Body of pancreas (tissue), 4 donors: ENCODE measurements at regions not wholly inside any gene's neighbourhood (a gene's known extent, or its start where the extent isn't known, plus 50 kb on each side); places are given as distances from the start of the nearest gene placed in this dataset.
"Not testable (repeated sequence)": the region's sequence is repeated elsewhere in the genome, so short reads cannot be mapped to it uniquely, and the experiment has no call there.

Source experiments
- ATAC-seq: fragments of 150-250 bp; one replicate; pipeline ENCODE4 v1.9.1; 2016
- DNase-seq, 4 donors: peaks; one replicate each; pipeline ENCODE4 v3.0.0-alpha.2; 2019
- H3K27ac ChIP-seq, 4 donors: fragments of 200-600 bp; sonication (generic); 1 replicate in 3 of 4; 2 replicates in 1 of 4; pipeline versions ENCODE4 v1.5.1 to v1.6.1; 2016 to 2019; ENCODE audit warnings: mild to moderate bottlenecking in 1 of 4, mixed read lengths in 1 of 4, moderate library complexity in 1 of 4
- H3K27me3 ChIP-seq, 2 donors: fragments of 200-600 bp; sonication (generic); one replicate each; pipeline ENCODE4 v1.6.0; 2016; ENCODE audit warnings: mild to moderate bottlenecking in 1 of 2
- H3K36me3 ChIP-seq, 2 donors: fragments of 200-600 bp; sonication (generic); replicated peaks in 1 of 2; 2 replicates each; pipeline ENCODE4 v1.5.1; 2016; ENCODE audit warnings: low read depth in 2 of 2; ENCODE audit not compliant: insufficient read depth in 1 of 2
- H3K4me1 ChIP-seq: fragments of 200-600 bp; sonication (generic); one replicate; pipeline ENCODE4 v1.6.0; 2016
- H3K4me3 ChIP-seq, 2 donors: fragments of 200-600 bp; sonication (generic); 1 replicate in 1 of 2; 2 replicates in 1 of 2; pipeline ENCODE4 v1.5.1; 2016 to 2019
- H3K9me3 ChIP-seq, 3 donors: fragments of 200-600 bp; sonication (generic); 1 replicate in 2 of 3; 2 replicates in 1 of 3; pipeline ENCODE4 v1.5.1; 2016
- POLR2A ChIP-seq, 3 donors: fragments of 450-650 bp; IDR thresholded peaks; one replicate each; pipeline ENCODE4 v1.6.1; 2016; ENCODE audit warnings: antibody characterized with exemption in 3 of 3, mild to moderate bottlenecking in 2 of 3
- WGBS, 2 donors: methylation state at CpG; one replicate each; pipeline ENCODE4 v1.1.5; 2017; 5-methylcytosine and 5-hydroxymethylcytosine counted together
- intact Hi-C: fragments of 100-400 bp; cut with DNase I; formaldehyde crosslinking; loops from one replicate; pipeline ENCODE4 v1.15.1; 2023
- TF ChIP-seq, protein P1 (sequence below), 7 experiments: fragments of 450-650 bp in 4 of 7; fragments of 200-600 bp in 3 of 7; sonication (generic) in 3 of 7; IDR thresholded peaks; one replicate each; pipeline ENCODE4 v1.5.1; 2016 to 2019; ENCODE audit warnings: antibody characterized with exemption in 7 of 7

DNA sequence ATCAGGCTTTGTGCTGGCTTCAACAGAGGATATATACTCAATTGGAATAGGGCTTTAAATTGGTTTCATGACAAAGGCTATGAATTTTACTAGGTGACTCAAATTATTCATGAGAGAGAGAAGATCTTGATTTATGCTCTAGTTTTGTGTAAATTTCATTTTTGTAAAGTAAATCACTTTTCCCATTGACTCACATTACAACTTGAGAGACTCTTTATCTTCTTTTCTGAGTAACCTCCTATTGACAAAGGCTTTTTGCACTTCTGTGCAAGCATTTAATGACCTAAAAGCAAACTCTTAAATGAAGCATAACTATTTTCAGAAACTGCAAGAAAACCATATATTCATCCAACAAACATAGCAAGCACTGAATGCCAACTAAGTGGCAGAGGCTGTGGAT is 98.5 kb upstream of the RHOBTB1 start:
- no peaks in the 10 kb centered on the region for H3K9me3 ChIP-seq
- no peaks in the 10 kb centered on the region for H3K4me1 ChIP-seq
- no peak overlapping the region for H3K4me3 ChIP-seq
- intact Hi-C loops, result no loop called here
- DNase-seq (no peak), ATAC-seq (no peak)
- H3K27ac ChIP-seq, result no peak overlapping the region
- no peak for TF ChIP-seq POLR2A (IDR thresholded peaks at IDR 0.05)
- TF ChIP-seq, protein P1, sequence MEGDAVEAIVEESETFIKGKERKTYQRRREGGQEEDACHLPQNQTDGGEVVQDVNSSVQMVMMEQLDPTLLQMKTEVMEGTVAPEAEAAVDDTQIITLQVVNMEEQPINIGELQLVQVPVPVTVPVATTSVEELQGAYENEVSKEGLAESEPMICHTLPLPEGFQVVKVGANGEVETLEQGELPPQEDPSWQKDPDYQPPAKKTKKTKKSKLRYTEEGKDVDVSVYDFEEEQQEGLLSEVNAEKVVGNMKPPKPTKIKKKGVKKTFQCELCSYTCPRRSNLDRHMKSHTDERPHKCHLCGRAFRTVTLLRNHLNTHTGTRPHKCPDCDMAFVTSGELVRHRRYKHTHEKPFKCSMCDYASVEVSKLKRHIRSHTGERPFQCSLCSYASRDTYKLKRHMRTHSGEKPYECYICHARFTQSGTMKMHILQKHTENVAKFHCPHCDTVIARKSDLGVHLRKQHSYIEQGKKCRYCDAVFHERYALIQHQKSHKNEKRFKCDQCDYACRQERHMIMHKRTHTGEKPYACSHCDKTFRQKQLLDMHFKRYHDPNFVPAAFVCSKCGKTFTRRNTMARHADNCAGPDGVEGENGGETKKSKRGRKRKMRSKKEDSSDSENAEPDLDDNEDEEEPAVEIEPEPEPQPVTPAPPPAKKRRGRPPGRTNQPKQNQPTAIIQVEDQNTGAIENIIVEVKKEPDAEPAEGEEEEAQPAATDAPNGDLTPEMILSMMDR (IDR thresholded peaks at IDR 0.05), result no peak
- no peaks in the 10 kb centered on the region for H3K36me3 ChIP-seq
- H3K27me3 ChIP-seq, result no peaks in the 10 kb centered on the region

DNA sequence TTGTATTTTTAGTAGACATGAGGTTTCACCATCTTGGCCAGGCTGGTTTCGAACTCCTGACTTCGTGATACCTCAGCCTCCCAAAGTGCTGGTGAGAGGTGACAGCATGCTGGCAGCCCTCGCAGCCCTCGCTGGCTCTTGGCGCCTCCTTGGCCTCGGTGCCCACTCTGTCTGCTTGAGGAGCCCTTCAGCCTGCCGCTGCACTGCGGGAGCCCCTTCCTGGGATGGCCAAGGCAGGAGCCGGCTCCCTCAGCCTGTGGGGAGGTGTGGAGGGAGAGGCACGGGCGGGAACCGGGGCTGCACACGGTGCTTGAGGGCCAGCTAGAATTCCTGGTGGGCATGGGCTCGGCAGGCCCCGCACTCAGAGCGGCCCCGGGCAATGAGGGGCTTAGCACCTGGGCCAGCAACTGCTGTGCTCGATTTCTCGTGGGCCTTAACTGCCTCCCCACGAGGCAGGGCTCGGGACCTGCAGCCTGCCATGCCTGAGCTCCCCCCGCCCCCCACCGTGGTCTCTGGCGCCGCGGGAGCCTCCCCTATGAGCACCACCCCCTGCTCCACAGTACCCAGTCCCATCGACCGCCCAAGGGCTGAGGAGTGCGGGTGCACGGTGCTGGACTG is 96.5 kb upstream of the RHOBTB1 start:
- Histone ChIP-seq H3K36me3 (no peaks in the 10 kb centered on the region), H3K4me1 (no peaks in the 10 kb centered on the region), H3K9me3 (no peaks in the 10 kb centered on the region), H3K27me3 (no peaks in the 10 kb centered on the region), H3K27ac (no peak overlapping the region), H3K4me3 (no peak overlapping the region)
- intact Hi-C loops, result no loop called here
- ATAC-seq (no peak), DNase-seq (no peak)
- no peak for TF ChIP-seq POLR2A (IDR thresholded peaks at IDR 0.05)
- TF ChIP-seq, protein P1 (IDR thresholded peaks at IDR 0.05), result no peak
- WGBS, 2 donors, result 94 to 97% methylated on average over 10 to 30 of the region's 30 CpGs

DNA sequence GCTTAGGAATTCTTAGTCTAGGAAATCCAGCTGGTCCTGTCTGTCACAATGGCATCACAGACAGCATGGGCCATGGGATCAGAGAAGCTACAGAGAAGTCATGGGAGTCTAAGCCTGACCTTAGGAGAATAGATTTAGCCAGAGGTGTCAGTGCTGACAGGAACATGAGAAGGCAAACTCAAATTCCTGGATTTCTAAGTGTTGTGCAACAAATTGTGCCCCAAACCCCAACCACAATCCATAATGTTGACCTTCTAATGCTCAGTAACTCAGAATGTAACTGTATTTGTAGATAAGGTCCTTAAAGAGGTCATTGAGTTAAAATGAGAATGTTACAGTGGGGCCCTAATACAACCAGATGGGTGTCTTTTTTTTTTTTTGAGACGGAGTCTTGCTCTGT is 95.9 kb upstream of the RHOBTB1 start:
- H3K9me3 ChIP-seq, result no peaks in the 10 kb centered on the region
- no peaks in the 10 kb centered on the region for H3K27me3 ChIP-seq
- WGBS, 2 donors, result 80 to 95% methylated on average over 1 of the region's 1 CpG

DNA sequence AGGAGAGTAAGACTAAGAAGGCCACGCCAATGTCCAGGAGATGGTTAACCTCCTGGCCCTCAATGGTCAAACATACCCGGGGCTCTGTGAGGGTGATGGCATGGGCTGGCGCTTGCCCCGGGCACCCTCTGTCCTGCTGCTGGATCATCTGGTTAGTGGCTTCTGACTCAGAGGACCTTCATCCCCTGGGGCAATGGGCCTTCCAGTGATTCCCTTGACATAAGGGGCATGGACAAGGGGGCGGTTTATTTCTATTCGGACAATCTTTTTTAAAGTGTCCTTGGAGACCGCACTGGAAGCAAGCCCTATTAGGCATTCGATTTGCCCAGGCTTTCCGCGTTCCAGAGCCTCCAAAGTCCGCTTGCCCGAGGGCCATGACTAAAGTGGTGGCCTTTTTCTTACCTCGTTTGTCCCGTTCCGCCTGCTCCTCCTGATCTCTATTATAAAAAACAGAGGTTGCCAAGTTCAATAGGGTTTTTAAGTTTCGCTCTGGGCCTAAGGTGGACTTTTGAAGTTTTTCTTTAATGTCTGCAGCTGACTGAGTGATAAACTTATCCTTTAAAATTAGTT is 93.4 kb upstream of the RHOBTB1 start:
- not testable (repeated sequence) for ATAC-seq

More for the DNA sequence above, 95.9 kb upstream of the RHOBTB1 start:
- no peaks in the 10 kb centered on the region for H3K4me1 ChIP-seq
- TF ChIP-seq POLR2A (IDR thresholded peaks at IDR 0.05), result no peak
- TF ChIP-seq, protein P1 (IDR thresholded peaks at IDR 0.05), result no peak
- intact Hi-C loops, result no loop called here
- DNase-seq (no peak), ATAC-seq (no peak)
- H3K27ac ChIP-seq, result no peak overlapping the region
- no peak overlapping the region for H3K4me3 ChIP-seq
- no peaks in the 10 kb centered on the region for H3K36me3 ChIP-seq

DNA sequence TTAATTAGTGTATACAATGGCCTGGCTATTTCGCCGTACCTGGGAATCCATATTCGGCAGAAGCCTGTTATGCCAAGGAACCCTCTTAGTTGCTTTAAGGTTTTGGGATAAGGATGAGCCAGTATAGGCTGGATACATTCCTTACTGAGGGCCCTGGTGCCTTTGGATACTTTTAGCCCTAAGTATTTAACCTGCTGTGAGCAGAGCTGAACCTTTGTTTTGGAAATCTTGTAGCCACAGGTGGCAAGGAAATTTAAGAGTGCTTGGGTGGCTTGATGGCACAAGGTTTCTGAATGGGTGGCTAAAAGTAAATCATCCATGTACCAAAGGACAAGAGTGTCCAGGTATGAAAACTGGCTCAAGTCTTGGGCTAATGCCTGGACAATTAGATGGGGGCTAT is 92.2 kb upstream of the RHOBTB1 start:
- H3K4me1 ChIP-seq, DNase-seq, H3K4me3 ChIP-seq, H3K36me3 ChIP-seq, intact Hi-C loops, H3K27me3 ChIP-seq, ATAC-seq, H3K9me3 ChIP-seq, H3K27ac ChIP-seq: not testable (repeated sequence)
- 97% methylated on average over 3 of the region's 3 CpGs for WGBS, 2 donors

More for the DNA sequence above, 93.4 kb upstream of the RHOBTB1 start:
- H3K27ac ChIP-seq, H3K4me3 ChIP-seq, H3K27me3 ChIP-seq, DNase-seq, intact Hi-C loops, H3K36me3 ChIP-seq, H3K4me1 ChIP-seq, H3K9me3 ChIP-seq: not testable (repeated sequence)
- 88 to 90% methylated on average over 12 to 15 of the region's 16 CpGs for WGBS, 2 donors

DNA sequence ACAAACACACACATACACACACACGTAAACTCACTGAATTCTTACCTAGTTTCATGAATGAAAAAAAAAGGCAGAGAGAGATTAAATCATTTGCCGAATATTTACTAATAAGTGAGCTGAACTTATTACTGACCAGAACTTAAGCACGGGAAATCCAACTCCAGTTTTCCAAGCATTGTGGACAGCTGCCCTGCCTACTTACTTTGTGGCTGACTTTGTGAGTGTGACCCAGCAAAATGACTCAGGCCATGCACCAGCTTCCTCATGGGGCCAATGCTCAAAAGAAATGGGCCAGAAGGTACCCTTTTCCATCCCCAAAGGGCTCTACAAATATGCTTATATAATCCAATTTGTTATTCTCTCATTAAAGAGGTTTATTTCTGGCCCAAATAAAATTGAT is 87.4 kb upstream of the RHOBTB1 start:
- Histone ChIP-seq H3K4me3 (no peak overlapping the region), H3K4me1 (no peaks in the 10 kb centered on the region), H3K9me3 (no peaks in the 10 kb centered on the region), H3K27ac (no peak overlapping the region), H3K36me3 (no peaks in the 10 kb centered on the region), H3K27me3 (no peaks in the 10 kb centered on the region)
- intact Hi-C loops, result no loop called here
- no peak for ATAC-seq
- WGBS, 2 donors, result 92 to 93% methylated on average over 3 of the region's 3 CpGs
- TF ChIP-seq POLR2A (IDR thresholded peaks at IDR 0.05), result no peak
- DNase-seq, result no peak
